ENCODE measurements at regions not wholly inside any gene's neighbourhood (a gene's known extent, or its start where the extent isn't known, plus 50 kb on each side); places are given as distances from the start of the nearest gene placed in this dataset.
"Not testable (repeated sequence)": the region's sequence is repeated elsewhere in the genome, so short reads cannot be mapped to it uniquely, and the experiment has no call there.

- Histone ChIP-seq H3K4me1 (ENCODE audit: control insufficient read depth, insufficient read depth, low read length) (no peaks in the 10 kb centered on the region), H3K36me3 (ENCODE audit: control insufficient read depth, insufficient read depth, low read length) (no peaks in the 10 kb centered on the region), H3K9me3 (ENCODE audit: control insufficient read depth, insufficient read depth, low read length) (no peaks in the 10 kb centered on the region), H3K9ac (ENCODE audit: low read depth, low read length) (no peak overlapping the region), H3K27me3 (ENCODE audit: control insufficient read depth, insufficient read depth, low read length) (no peaks in the 10 kb centered on the region), H3K4me3 (ENCODE audit: low read depth, low read length) (no peak overlapping the region)
Measured at GRCh38 chr10:108567899-108568752, 1355.2 kb downstream of the XPNPEP1 start.

GRCh38 chr10:108566316-108567107 lies 1356.8 kb downstream of the XPNPEP1 start:
- H3K4me1 ChIP-seq (ENCODE audit: control insufficient read depth, insufficient read depth, low read length): no peaks in the 10 kb centered on the region
- H3K4me3 ChIP-seq (ENCODE audit: low read depth, low read length): no peak overlapping the region

GRCh38 chr10:108562105-108562504 lies 1361.2 kb downstream of the XPNPEP1 start:
- Histone ChIP-seq H3K4me3 (ENCODE audit: low read depth, low read length) (no peak overlapping the region), H3K4me1 (ENCODE audit: control insufficient read depth, insufficient read depth, low read length) (no peaks in the 10 kb centered on the region), H3K27me3 (ENCODE audit: control insufficient read depth, insufficient read depth, low read length) (no peaks in the 10 kb centered on the region), H3K9me3 (ENCODE audit: control insufficient read depth, insufficient read depth, low read length) (no peaks in the 10 kb centered on the region), H3K9ac (ENCODE audit: low read depth, low read length) (no peak overlapping the region), H3K36me3 (ENCODE audit: control insufficient read depth, insufficient read depth, low read length) (no peaks in the 10 kb centered on the region)

More at GRCh38 chr10:108566316-108567107, 1356.8 kb downstream of the XPNPEP1 start:
- Histone ChIP-seq H3K9me3 (ENCODE audit: control insufficient read depth, insufficient read depth, low read length) (no peaks in the 10 kb centered on the region), H3K9ac (ENCODE audit: low read depth, low read length) (no peak overlapping the region), H3K36me3 (ENCODE audit: control insufficient read depth, insufficient read depth, low read length) (no peaks in the 10 kb centered on the region), H3K27me3 (ENCODE audit: control insufficient read depth, insufficient read depth, low read length) (no peaks in the 10 kb centered on the region)

- H3K9me3 ChIP-seq (ENCODE audit: control insufficient read depth, insufficient read depth, low read length): no peaks in the 10 kb centered on the region
- H3K36me3 ChIP-seq (ENCODE audit: control insufficient read depth, insufficient read depth, low read length): no peaks in the 10 kb centered on the region
- H3K9ac ChIP-seq (ENCODE audit: low read depth, low read length): no peak overlapping the region
- no peaks in the 10 kb centered on the region for H3K4me1 ChIP-seq (ENCODE audit: control insufficient read depth, insufficient read depth, low read length)
- no peaks in the 10 kb centered on the region for H3K27me3 ChIP-seq (ENCODE audit: control insufficient read depth, insufficient read depth, low read length)
- H3K4me3 ChIP-seq (ENCODE audit: low read depth, low read length): no peak overlapping the region
Measured at GRCh38 chr10:108561649-108562048, 1361.7 kb downstream of the XPNPEP1 start.

GRCh38 chr10:108560488-108560887 lies 1362.8 kb downstream of the XPNPEP1 start:
- Histone ChIP-seq H3K36me3 (ENCODE audit: control insufficient read depth, insufficient read depth, low read length) (no peaks in the 10 kb centered on the region), H3K9ac (ENCODE audit: low read depth, low read length) (no peak overlapping the region), H3K4me1 (ENCODE audit: control insufficient read depth, insufficient read depth, low read length) (no peaks in the 10 kb centered on the region), H3K4me3 (ENCODE audit: low read depth, low read length) (no peak overlapping the region), H3K9me3 (ENCODE audit: control insufficient read depth, insufficient read depth, low read length) (no peaks in the 10 kb centered on the region), H3K27me3 (ENCODE audit: control insufficient read depth, insufficient read depth, low read length) (no peaks in the 10 kb centered on the region)

- H3K4me1 ChIP-seq (ENCODE audit: control insufficient read depth, insufficient read depth, low read length): no peaks in the 10 kb centered on the region
- H3K36me3 ChIP-seq (ENCODE audit: control insufficient read depth, insufficient read depth, low read length): no peaks in the 10 kb centered on the region
- no peak overlapping the region for H3K9ac ChIP-seq (ENCODE audit: low read depth, low read length)
- H3K9me3 ChIP-seq (ENCODE audit: control insufficient read depth, insufficient read depth, low read length): no peaks in the 10 kb centered on the region
- no peak overlapping the region for H3K4me3 ChIP-seq (ENCODE audit: low read depth, low read length)
- H3K27me3 ChIP-seq (ENCODE audit: control insufficient read depth, insufficient read depth, low read length): no peaks in the 10 kb centered on the region
Measured at GRCh38 chr10:108556186-108556585, 1367.1 kb downstream of the XPNPEP1 start.

- H3K27me3 ChIP-seq (ENCODE audit: control insufficient read depth, insufficient read depth, low read length): no peaks in the 10 kb centered on the region
- no peak overlapping the region for H3K4me3 ChIP-seq (ENCODE audit: low read depth, low read length)
- no peaks in the 10 kb centered on the region for H3K36me3 ChIP-seq (ENCODE audit: control insufficient read depth, insufficient read depth, low read length)
- no peak overlapping the region for H3K9ac ChIP-seq (ENCODE audit: low read depth, low read length)
- H3K4me1 ChIP-seq (ENCODE audit: control insufficient read depth, insufficient read depth, low read length): no peaks in the 10 kb centered on the region
- no peaks in the 10 kb centered on the region for H3K9me3 ChIP-seq (ENCODE audit: control insufficient read depth, insufficient read depth, low read length)
Measured at GRCh38 chr10:108545921-108546320, 1377.4 kb downstream of the XPNPEP1 start.

GRCh38 chr10:108544500-108545120 lies 1378.7 kb downstream of the XPNPEP1 start:
- no peak overlapping the region for H3K9ac ChIP-seq (ENCODE audit: low read depth, low read length)
- H3K27me3 ChIP-seq (ENCODE audit: control insufficient read depth, insufficient read depth, low read length): no peaks in the 10 kb centered on the region
- no peak overlapping the region for H3K4me3 ChIP-seq (ENCODE audit: low read depth, low read length)
- H3K4me1 ChIP-seq (ENCODE audit: control insufficient read depth, insufficient read depth, low read length): no peaks in the 10 kb centered on the region
- H3K36me3 ChIP-seq (ENCODE audit: control insufficient read depth, insufficient read depth, low read length): no peaks in the 10 kb centered on the region
- no peaks in the 10 kb centered on the region for H3K9me3 ChIP-seq (ENCODE audit: control insufficient read depth, insufficient read depth, low read length)

- not testable (repeated sequence) for H3K4me3 ChIP-seq (ENCODE audit: low read depth, low read length); H3K36me3 ChIP-seq (ENCODE audit: control insufficient read depth, insufficient read depth, low read length); H3K9ac ChIP-seq (ENCODE audit: low read depth, low read length)
Measured at GRCh38 chr10:108533551-108533950, 1369.0 kb upstream of the SORCS1 start.

GRCh38 chr10:108523016-108523800 lies 1358.7 kb upstream of the SORCS1 start:
- H3K4me3 ChIP-seq (ENCODE audit: low read depth, low read length): no peak overlapping the region
- H3K9ac ChIP-seq (ENCODE audit: low read depth, low read length): no peak overlapping the region
- no peaks in the 10 kb centered on the region for H3K27me3 ChIP-seq (ENCODE audit: control insufficient read depth, insufficient read depth, low read length)
- H3K36me3 ChIP-seq (ENCODE audit: control insufficient read depth, insufficient read depth, low read length): no peaks in the 10 kb centered on the region
- peaks cover 4% of the 10 kb centered on the region for H3K4me1 ChIP-seq (ENCODE audit: control insufficient read depth, insufficient read depth, low read length)
- no peaks in the 10 kb centered on the region for H3K9me3 ChIP-seq (ENCODE audit: control insufficient read depth, insufficient read depth, low read length)

More at GRCh38 chr10:108533551-108533950, 1369.0 kb upstream of the SORCS1 start:
- H3K9me3 ChIP-seq (ENCODE audit: control insufficient read depth, insufficient read depth, low read length); H3K27me3 ChIP-seq (ENCODE audit: control insufficient read depth, insufficient read depth, low read length); H3K4me1 ChIP-seq (ENCODE audit: control insufficient read depth, insufficient read depth, low read length): not testable (repeated sequence)

- H3K9me3 ChIP-seq (ENCODE audit: control insufficient read depth, insufficient read depth, low read length): no peaks in the 10 kb centered on the region
- peaks cover 4% of the 10 kb centered on the region for H3K4me1 ChIP-seq (ENCODE audit: control insufficient read depth, insufficient read depth, low read length)
- H3K4me3 ChIP-seq (ENCODE audit: low read depth, low read length): no peak overlapping the region
- no peaks in the 10 kb centered on the region for H3K36me3 ChIP-seq (ENCODE audit: control insufficient read depth, insufficient read depth, low read length)
- H3K27me3 ChIP-seq (ENCODE audit: control insufficient read depth, insufficient read depth, low read length): no peaks in the 10 kb centered on the region
- H3K9ac ChIP-seq (ENCODE audit: low read depth, low read length): no peak overlapping the region
Measured at GRCh38 chr10:108521827-108522492, 1357.5 kb upstream of the SORCS1 start.

Measured in iPS-15b (cell line).